PFSK-1 (cell line): ENCODE measurements at regions not wholly inside any gene's neighbourhood (a gene's known extent, or its start where the extent isn't known, plus 50 kb on each side); places are given as distances from the start of the nearest gene placed in this dataset.

ENCODE experiments used
- FOXP2 ChIP-seq: optimal IDR thresholded peaks from 2 replicates; pipeline ENCODE3; 2011; ENCODE audit warnings: borderline replicate concordance, control low read depth, inconsistent platforms; ENCODE audit not compliant: insufficient read depth; ENCODE audit errors: extremely low read length, extremely low read depth
- POLR2AphosphoS5 ChIP-seq: IDR thresholded peaks from 2 replicates; pipeline ENCODE4 v1.6.1; 2012; ENCODE audit warnings: low read depth, mild to moderate bottlenecking, control low read depth, low read length, moderate library complexity
- SIN3A ChIP-seq: IDR thresholded peaks from 2 replicates; pipeline ENCODE4 v1.6.1; 2012; ENCODE audit warnings: mild to moderate bottlenecking, low read length, moderate library complexity, borderline replicate concordance; ENCODE audit not compliant: insufficient read depth
- TAF1 ChIP-seq: IDR thresholded peaks from 2 replicates; pipeline ENCODE4 v1.6.1; 2012; ENCODE audit warnings: low read length, control low read depth, borderline replicate concordance; ENCODE audit not compliant: insufficient read depth
- TF ChIP-seq, protein P1 (sequence below), 2 experiments: IDR thresholded peaks; 2 replicates each; pipeline versions ENCODE4 v1.6.1 to v1.8.0; 2011 to 2012; ENCODE audit warnings: low read depth in 2 of 2, low read length in 2 of 2, control low read depth in 1 of 2, inconsistent platforms in 1 of 2, mild to moderate bottlenecking in 1 of 2, moderate library complexity in 1 of 2; ENCODE audit not compliant: insufficient read depth in 1 of 2

DNA sequence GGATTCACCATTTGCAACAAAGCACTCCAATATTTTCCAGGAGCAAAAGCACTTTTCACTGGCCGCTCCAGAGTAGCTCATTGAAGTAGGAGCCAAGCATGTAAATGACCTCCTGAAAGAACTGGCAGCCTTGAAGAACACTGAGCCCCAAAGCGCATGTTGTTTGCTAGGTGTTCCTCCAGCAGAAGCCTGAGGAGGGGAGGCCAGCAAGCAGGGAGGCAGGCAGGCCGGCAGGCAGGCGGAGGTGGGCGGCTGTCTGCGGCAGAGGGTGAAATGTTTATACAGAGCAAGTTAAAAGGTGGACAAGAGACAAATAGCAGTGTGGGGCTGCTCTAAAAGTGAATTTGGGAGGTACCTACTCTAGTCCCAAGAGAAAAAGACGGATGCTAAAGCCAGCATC is 439.4 kb downstream of the CCDC91 start:
- TF ChIP-seq, protein P1, sequence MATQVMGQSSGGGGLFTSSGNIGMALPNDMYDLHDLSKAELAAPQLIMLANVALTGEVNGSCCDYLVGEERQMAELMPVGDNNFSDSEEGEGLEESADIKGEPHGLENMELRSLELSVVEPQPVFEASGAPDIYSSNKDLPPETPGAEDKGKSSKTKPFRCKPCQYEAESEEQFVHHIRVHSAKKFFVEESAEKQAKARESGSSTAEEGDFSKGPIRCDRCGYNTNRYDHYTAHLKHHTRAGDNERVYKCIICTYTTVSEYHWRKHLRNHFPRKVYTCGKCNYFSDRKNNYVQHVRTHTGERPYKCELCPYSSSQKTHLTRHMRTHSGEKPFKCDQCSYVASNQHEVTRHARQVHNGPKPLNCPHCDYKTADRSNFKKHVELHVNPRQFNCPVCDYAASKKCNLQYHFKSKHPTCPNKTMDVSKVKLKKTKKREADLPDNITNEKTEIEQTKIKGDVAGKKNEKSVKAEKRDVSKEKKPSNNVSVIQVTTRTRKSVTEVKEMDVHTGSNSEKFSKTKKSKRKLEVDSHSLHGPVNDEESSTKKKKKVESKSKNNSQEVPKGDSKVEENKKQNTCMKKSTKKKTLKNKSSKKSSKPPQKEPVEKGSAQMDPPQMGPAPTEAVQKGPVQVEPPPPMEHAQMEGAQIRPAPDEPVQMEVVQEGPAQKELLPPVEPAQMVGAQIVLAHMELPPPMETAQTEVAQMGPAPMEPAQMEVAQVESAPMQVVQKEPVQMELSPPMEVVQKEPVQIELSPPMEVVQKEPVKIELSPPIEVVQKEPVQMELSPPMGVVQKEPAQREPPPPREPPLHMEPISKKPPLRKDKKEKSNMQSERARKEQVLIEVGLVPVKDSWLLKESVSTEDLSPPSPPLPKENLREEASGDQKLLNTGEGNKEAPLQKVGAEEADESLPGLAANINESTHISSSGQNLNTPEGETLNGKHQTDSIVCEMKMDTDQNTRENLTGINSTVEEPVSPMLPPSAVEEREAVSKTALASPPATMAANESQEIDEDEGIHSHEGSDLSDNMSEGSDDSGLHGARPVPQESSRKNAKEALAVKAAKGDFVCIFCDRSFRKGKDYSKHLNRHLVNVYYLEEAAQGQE (IDR thresholded peaks at IDR 0.05; ENCODE audit: insufficient read depth in 1 of 2, low read depth in 2 of 2, low read length in 2 of 2) = no peak
- no peak for TF ChIP-seq TAF1
- no peak for TF ChIP-seq POLR2AphosphoS5
- no peak for TF ChIP-seq FOXP2
- TF ChIP-seq SIN3A = no peak

- TF ChIP-seq SIN3A (no peak), FOXP2 (no peak), POLR2AphosphoS5 (no peak), TAF1 (no peak)
- TF ChIP-seq, protein P1 (IDR thresholded peaks at IDR 0.05; ENCODE audit: insufficient read depth in 1 of 2, low read depth in 2 of 2, low read length in 2 of 2) = no peak
Measured at GRCh38 chr12:28631831-28632230, 441.6 kb downstream of the CCDC91 start.

GRCh38 chr12:28640519-28640918 is 450.3 kb downstream of the CCDC91 start:
- TF ChIP-seq SIN3A (no peak), TAF1 (no peak), FOXP2 (no peak), POLR2AphosphoS5 (no peak)
- TF ChIP-seq, protein P1 (IDR thresholded peaks at IDR 0.05; ENCODE audit: insufficient read depth in 1 of 2, low read depth in 2 of 2, low read length in 2 of 2) = no peak

GRCh38 chr12:28645436-28645835 is 455.2 kb downstream of the CCDC91 start:
- no peak for TF ChIP-seq POLR2AphosphoS5

DNA sequence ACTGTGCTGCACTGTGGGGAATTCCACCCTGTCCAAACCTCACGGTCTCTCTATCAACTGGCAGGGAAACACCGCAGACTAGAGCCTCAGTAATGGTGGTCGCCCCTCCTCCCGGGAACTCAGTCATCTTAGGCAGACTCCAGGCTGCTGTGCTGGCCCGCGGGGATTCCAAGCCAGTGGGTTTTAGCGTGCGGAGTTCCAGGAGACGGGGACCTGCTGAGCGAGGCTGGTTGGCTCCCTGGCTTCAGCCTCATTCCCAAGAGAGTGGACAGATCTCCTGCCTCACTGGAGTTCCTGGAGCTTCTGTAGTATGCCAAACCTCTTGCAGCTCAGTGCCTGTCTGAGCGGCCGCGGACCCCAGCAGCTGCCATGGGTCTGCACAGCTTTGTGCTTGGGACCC is 455.6 kb downstream of the CCDC91 start:
- no peak for TF ChIP-seq SIN3A

GRCh38 chr12:28650906-28651305 is 460.6 kb downstream of the CCDC91 start:
- TF ChIP-seq, protein P1 (IDR thresholded peaks at IDR 0.05; ENCODE audit: insufficient read depth in 1 of 2, low read depth in 2 of 2, low read length in 2 of 2) = no peak
- TF ChIP-seq SIN3A = no peak
- TF ChIP-seq FOXP2 = no peak
- TF ChIP-seq TAF1 = no peak
- no peak for TF ChIP-seq POLR2AphosphoS5
